IMR-90 (cell line): ENCODE measurements at regions not wholly inside any gene's neighbourhood (a gene's known extent, or its start where the extent isn't known, plus 50 kb on each side); places are given as distances from the start of the nearest gene placed in this dataset.

Source experiments
- ATAC-seq: fragments of 200-7000 bp; cut with Tn5 transposase; 2 replicates; pipeline ENCODE4 v1.9.1; 2020; ENCODE audit warnings: low read depth, mild to moderate bottlenecking, moderate library complexity
- BruUV-seq: library from RNA; stranded (reverse); fragments of 400-500 nt; replicated peaks from 2 replicates; lab custom pipeline; 2021; lab: Mats Ljungman, UMichigan
- CTCF ChIA-PET: fragments of 300-600 bp; formaldehyde crosslinking; extraction: SDS; loops from one replicate; lab custom pipeline; 2021; ENCODE audit warnings: antibody characterized with exemption; lab: Yijun Ruan, JAX
- POLR2A ChIA-PET: fragments of 300-600 bp; sonication (Branson Sonifier 250); formaldehyde crosslinking; loops from one replicate; lab custom pipeline; 2022; ENCODE audit warnings: antibody characterized with exemption; ENCODE audit not compliant: unreplicated experiment; lab: Charles Lee
- DNase-seq: peaks from one replicate; pipeline ENCODE4 v3.0.0; 2013
- H2AFZ ChIP-seq: replicated peaks from 2 replicates; pipeline ENCODE3; 2013; ENCODE audit warnings: low read length, mild to moderate bottlenecking; ENCODE audit not compliant: poor library complexity
- H2AK5ac ChIP-seq: 2 replicates; pipeline ENCODE4 v1.6.1; 2013; ENCODE audit warnings: low read depth, low read length, inconsistent platforms
- H2AK9ac ChIP-seq: replicated peaks from 2 replicates; pipeline ENCODE3; 2013; ENCODE audit warnings: mild to moderate bottlenecking, low read depth, low read length, moderate library complexity; ENCODE audit not compliant: poor library complexity
- H2BK120ac ChIP-seq: 2 replicates; pipeline ENCODE4 v1.6.1; 2013; ENCODE audit warnings: low read depth, low read length, inconsistent platforms
- H2BK15ac ChIP-seq: 3 replicates; pipeline ENCODE4 v1.6.1; 2013; ENCODE audit warnings: low read depth, low read length, inconsistent platforms
- H2BK20ac ChIP-seq: 2 replicates; pipeline ENCODE4 v1.6.1; 2013; ENCODE audit warnings: low read depth, mild to moderate bottlenecking, inconsistent platforms, low read length, moderate library complexity
- H2BK5ac ChIP-seq: 2 replicates; pipeline ENCODE4 v1.6.1; 2013; ENCODE audit warnings: mild to moderate bottlenecking, low read depth, low read length, inconsistent platforms; ENCODE audit not compliant: poor library complexity, severe bottlenecking
- H3K14ac ChIP-seq: replicated peaks from 2 replicates; pipeline ENCODE4 v1.6.1; 2013; ENCODE audit warnings: low read depth, low read length, inconsistent platforms
- H3K18ac ChIP-seq: 2 replicates; pipeline ENCODE4 v1.6.1; 2013; ENCODE audit warnings: low read depth, low read length, control low read depth
- H3K23ac ChIP-seq: 2 replicates; pipeline ENCODE4 v1.6.1; 2013; ENCODE audit warnings: low read depth, low read length, inconsistent platforms
- H3K27ac ChIP-seq: 2 replicates; pipeline ENCODE4 v1.5.1; 2013; ENCODE audit warnings: mild to moderate bottlenecking, control low read depth, low read length; ENCODE audit not compliant: insufficient read depth
- H3K27me3 ChIP-seq: 2 replicates; pipeline ENCODE4 v1.6.1; 2013; ENCODE audit warnings: low read length; ENCODE audit not compliant: control insufficient read depth, insufficient read depth
- H3K36me3 ChIP-seq: 2 replicates; pipeline ENCODE4 v1.6.1; 2013; ENCODE audit warnings: low read length, mixed read lengths; ENCODE audit not compliant: control insufficient read depth, insufficient read depth
- H3K4ac ChIP-seq: 2 replicates; pipeline ENCODE4 v1.6.1; 2013; ENCODE audit warnings: low read depth, low read length, inconsistent platforms
- H3K4me1 ChIP-seq: 2 replicates; pipeline ENCODE4 v1.6.1; 2013; ENCODE audit warnings: low read length, mixed read lengths; ENCODE audit not compliant: control insufficient read depth, insufficient read depth
- H3K4me2 ChIP-seq: 2 replicates; pipeline ENCODE4 v1.6.1; 2013; ENCODE audit warnings: low read depth, mild to moderate bottlenecking, control low read depth, low read length, moderate library complexity
- H3K4me3 ChIP-seq: 2 replicates; pipeline ENCODE4 v1.5.1; 2013; ENCODE audit warnings: low read depth, mild to moderate bottlenecking, control low read depth, low read length, moderate library complexity; ENCODE audit not compliant: insufficient read depth
- H3K56ac ChIP-seq: 2 replicates; pipeline ENCODE4 v1.6.1; 2013; ENCODE audit warnings: low read length, inconsistent platforms; ENCODE audit not compliant: insufficient read depth; ENCODE audit errors: extremely low read depth
- H3K79me1 ChIP-seq, 2 experiments: 2 replicates each; pipeline ENCODE4 v1.6.1; 2013; ENCODE audit warnings: low read length in 2 of 2, inconsistent platforms in 1 of 2, low read depth in 1 of 2
- H3K9ac ChIP-seq: 2 replicates; pipeline ENCODE4 v1.6.1; 2013; ENCODE audit warnings: low read depth, low read length, control low read depth
- H3K9me1 ChIP-seq: 2 replicates; pipeline ENCODE4 v1.6.1; 2013; ENCODE audit warnings: low read length, inconsistent platforms; ENCODE audit not compliant: insufficient read depth
- H3K9me3 ChIP-seq: 2 replicates; pipeline ENCODE4 v1.6.1; 2013; ENCODE audit warnings: low read length; ENCODE audit not compliant: control insufficient read depth, insufficient read depth
- H4K20me1 ChIP-seq: 2 replicates; pipeline ENCODE4 v1.6.1; 2013; ENCODE audit warnings: low read length, inconsistent platforms; ENCODE audit not compliant: insufficient read depth
- H4K5ac ChIP-seq: 2 replicates; pipeline ENCODE4 v1.6.1; 2013; ENCODE audit warnings: mild to moderate bottlenecking, low read depth, low read length, control low read depth
- H4K8ac ChIP-seq, 2 experiments: 2 replicates each; pipeline ENCODE4 v1.6.1; 2013; ENCODE audit warnings: low read depth in 2 of 2, low read length in 2 of 2, control low read depth in 1 of 2, inconsistent platforms in 1 of 2
- H4K91ac ChIP-seq: 2 replicates; pipeline ENCODE4 v1.6.1; 2013; ENCODE audit warnings: low read depth, low read length, inconsistent platforms; ENCODE audit not compliant: insufficient read depth
- BHLHE40 ChIP-seq: fragments of 150-350 bp; IDR thresholded peaks from 2 replicates; pipeline ENCODE4 v1.6.1; 2016; ENCODE audit warnings: mild to moderate bottlenecking, low read depth, low read length
- CTCF ChIP-seq: conservative IDR thresholded peaks from 2 replicates; pipeline ENCODE4 v1.5.1; 2012; ENCODE audit warnings: mild to moderate bottlenecking, low read depth, low read length, improper control_type of control experiment
- ELK1 ChIP-seq: fragments of 150-350 bp; IDR thresholded peaks from 2 replicates; pipeline ENCODE4 v1.6.1; 2016; ENCODE audit warnings: low read depth, mild to moderate bottlenecking, low read length, moderate library complexity, borderline replicate concordance
- FOS ChIP-seq: fragments of 150-350 bp; IDR thresholded peaks from 2 replicates; pipeline ENCODE4 v1.6.1; 2016; ENCODE audit warnings: low read depth, low read length
- MAFK ChIP-seq: IDR thresholded peaks from 2 replicates; pipeline ENCODE4 v1.6.1; 2012; ENCODE audit warnings: low read depth, low read length, improper control_type of control experiment
- MAZ ChIP-seq: IDR thresholded peaks from 2 replicates; pipeline ENCODE4 v1.6.1; 2012; ENCODE audit warnings: low read depth, mild to moderate bottlenecking, low read length, improper control_type of control experiment, moderate library complexity, borderline replicate concordance
- MXI1 ChIP-seq: IDR thresholded peaks from 2 replicates; pipeline ENCODE4 v1.6.1; 2012; ENCODE audit warnings: low read depth, mild to moderate bottlenecking, low read length, moderate library complexity, borderline replicate concordance
- NFE2L2 ChIP-seq: fragments of 150-350 bp; IDR thresholded peaks from 2 replicates; pipeline ENCODE4 v1.6.1; 2016; ENCODE audit warnings: low read depth, mild to moderate bottlenecking, low read length
- POLR2A ChIP-seq: IDR thresholded peaks from 2 replicates; pipeline ENCODE4 v1.6.1; 2012; ENCODE audit warnings: mild to moderate bottlenecking, low read depth, low read length
- RCOR1 ChIP-seq: IDR thresholded peaks from 2 replicates; pipeline ENCODE4 v1.6.1; 2012; ENCODE audit warnings: mild to moderate bottlenecking, low read length, improper control_type of control experiment; ENCODE audit not compliant: insufficient replicate concordance
- RFX5 ChIP-seq: IDR thresholded peaks from 2 replicates; pipeline ENCODE4 v1.8.0; 2012; ENCODE audit warnings: low read depth, mild to moderate bottlenecking, low read length, moderate library complexity
- USF2 ChIP-seq: fragments of 150-350 bp; IDR thresholded peaks from 2 replicates; pipeline ENCODE4 v1.6.1; 2017; ENCODE audit warnings: mild to moderate bottlenecking, antibody characterized with exemption, low read length, low read depth
- WGBS, 2 experiments: methylation state at CpG; one replicate each; pipeline versions ENCODE4 v1.1.5 to v1.1.7; 2013; ENCODE audit warnings: missing lambda C conversion rate in 2 of 2; ENCODE audit not compliant: insufficient read length in 1 of 2; ENCODE audit errors: extremely low coverage in 2 of 2; 5-methylcytosine and 5-hydroxymethylcytosine counted together
- dilution Hi-C: fragments of 300-500 bp; cut with HindIII; formaldehyde crosslinking; loops from one replicate; pipeline ENCODE4 v1.14.3; 2018; ENCODE audit warnings: low sequenced_read_pairs; ENCODE audit not compliant: unreplicated experiment
- in situ Hi-C: fragments of 300-500 bp; cut with MboI; formaldehyde crosslinking; loops from 3 replicates; pipeline ENCODE4 v1.14.3; 2019; ENCODE audit warnings: low sequenced_read_pairs, inconsistent platforms, mixed read lengths
- intact Hi-C: fragments of 100-400 bp; cut with micrococcal nuclease; formaldehyde crosslinking; loops from 2 replicates; pipeline ENCODE4 v1.10.0; 2022

- dilution Hi-C loops: no loop called here
Observed at GRCh38 chr17:77297693-77298666, 157.2 kb downstream of the SEC14L1 start.

More at GRCh38 chr17:77297693-77298666, 157.2 kb downstream of the SEC14L1 start:
- Histone ChIP-seq H3K18ac (no peak overlapping the region), H3K27ac (no peak overlapping the region), H2AK5ac (no peak overlapping the region; the same call in 1 of the 2 replicates), H3K79me1 (peaks cover 9 to 54% of the 10 kb centered on the region in 2 experiments), H3K9ac (no peak overlapping the region), H4K91ac (no peak overlapping the region), H3K4me1 (no peaks in the 10 kb centered on the region), H3K4ac (no peak overlapping the region), H3K9me1 (peaks cover 4% of the 10 kb centered on the region; the same call in 1 of the 2 replicates), H2AFZ (peak overlapping the region; percentile 43), H3K36me3 (peaks cover 5% of the 10 kb centered on the region; the same call in 1 of the 2 replicates), H3K9me3 (peaks cover 9% of the 10 kb centered on the region), H2BK120ac (no peak overlapping the region), H3K4me2 (no peak overlapping the region), H4K8ac (no peak overlapping the region), H3K4me3 (no peak overlapping the region), H2BK5ac (no peak overlapping the region), H2BK20ac (no peak overlapping the region), H4K20me1 (no peaks in the 10 kb centered on the region), H3K23ac (no peak overlapping the region), H3K56ac (no peak overlapping the region), H2AK9ac (no peak overlapping the region), H2BK15ac (no peak overlapping the region), H3K27me3 (no peaks in the 10 kb centered on the region), H3K14ac (no peak overlapping the region), H4K5ac (no peak overlapping the region)
- 93% methylated on average over 3 of the region's 8 CpGs; no CpG with 5 or more reads in 1 of the 2 experiments for WGBS, 2 experiments
- ATAC-seq (no peak), DNase-seq (no peak)
- BruUV-seq: no TSS peak
- TF ChIP-seq RFX5: no peak
- TF ChIP-seq FOS: no peak
- TF ChIP-seq MAFK: no peak
- TF ChIP-seq MXI1: no peak
- TF ChIP-seq BHLHE40: no peak
- no peak for TF ChIP-seq CTCF
- no peak for TF ChIP-seq RCOR1
- TF ChIP-seq MAZ: no peak
- no peak for TF ChIP-seq POLR2A
- no peak for TF ChIP-seq USF2
- no peak for TF ChIP-seq NFE2L2
- no peak for TF ChIP-seq ELK1
- ChIA-PET POLR2A (no interaction called here), CTCF (no interaction called here)
- in situ Hi-C loops (no loop called here), intact Hi-C loops (no loop called here)
